OCI-LY7 (cell line): ENCODE measurements at regions not wholly inside any gene's neighbourhood (a gene's known extent, or its start where the extent isn't known, plus 50 kb on each side); places are given as distances from the start of the nearest gene placed in this dataset.

Experiments
- CTCF ChIP-seq: fragments of 200-600 bp; sonication (generic); conservative IDR thresholded peaks from 2 replicates; pipeline ENCODE4 v1.5.1; 2014; ENCODE audit warnings: mild to moderate bottlenecking, antibody characterized with exemption, low read length, moderate library complexity, mixed read lengths
- EZH2phosphoT487 ChIP-seq: fragments of 200-600 bp; sonication (generic); IDR thresholded peaks from 2 replicates; pipeline ENCODE4 v1.6.1; 2018; ENCODE audit warnings: low read depth, borderline replicate concordance, mild to moderate bottlenecking, mixed run types, antibody characterized with exemption, low read length, moderate library complexity, mixed read lengths

GRCh38 chr3:21138085-21138484 is 612.9 kb downstream of the ZNF385D start:
- no peak for TF ChIP-seq CTCF
- TF ChIP-seq EZH2phosphoT487 = no peak
